PFSK-1 (cell line): ENCODE measurements at regions not wholly inside any gene's neighbourhood (a gene's known extent, or its start where the extent isn't known, plus 50 kb on each side); places are given as distances from the start of the nearest gene placed in this dataset.

Experiments
- FOXP2 ChIP-seq: optimal IDR thresholded peaks from 2 replicates; pipeline ENCODE3; 2011; ENCODE audit warnings: borderline replicate concordance, control low read depth, inconsistent platforms; ENCODE audit not compliant: insufficient read depth; ENCODE audit errors: extremely low read length, extremely low read depth
- POLR2AphosphoS5 ChIP-seq: IDR thresholded peaks from 2 replicates; pipeline ENCODE4 v1.6.1; 2012; ENCODE audit warnings: low read depth, mild to moderate bottlenecking, control low read depth, low read length, moderate library complexity
- REST ChIP-seq, 2 experiments: IDR thresholded peaks; 2 replicates each; pipeline versions ENCODE4 v1.6.1 to v1.8.0; 2011 to 2012; ENCODE audit warnings: low read depth in 2 of 2, low read length in 2 of 2, control low read depth in 1 of 2, inconsistent platforms in 1 of 2, mild to moderate bottlenecking in 1 of 2, moderate library complexity in 1 of 2; ENCODE audit not compliant: insufficient read depth in 1 of 2
- SIN3A ChIP-seq: IDR thresholded peaks from 2 replicates; pipeline ENCODE4 v1.6.1; 2012; ENCODE audit warnings: mild to moderate bottlenecking, low read length, moderate library complexity, borderline replicate concordance; ENCODE audit not compliant: insufficient read depth
- TAF1 ChIP-seq: IDR thresholded peaks from 2 replicates; pipeline ENCODE4 v1.6.1; 2012; ENCODE audit warnings: low read length, control low read depth, borderline replicate concordance; ENCODE audit not compliant: insufficient read depth

DNA sequence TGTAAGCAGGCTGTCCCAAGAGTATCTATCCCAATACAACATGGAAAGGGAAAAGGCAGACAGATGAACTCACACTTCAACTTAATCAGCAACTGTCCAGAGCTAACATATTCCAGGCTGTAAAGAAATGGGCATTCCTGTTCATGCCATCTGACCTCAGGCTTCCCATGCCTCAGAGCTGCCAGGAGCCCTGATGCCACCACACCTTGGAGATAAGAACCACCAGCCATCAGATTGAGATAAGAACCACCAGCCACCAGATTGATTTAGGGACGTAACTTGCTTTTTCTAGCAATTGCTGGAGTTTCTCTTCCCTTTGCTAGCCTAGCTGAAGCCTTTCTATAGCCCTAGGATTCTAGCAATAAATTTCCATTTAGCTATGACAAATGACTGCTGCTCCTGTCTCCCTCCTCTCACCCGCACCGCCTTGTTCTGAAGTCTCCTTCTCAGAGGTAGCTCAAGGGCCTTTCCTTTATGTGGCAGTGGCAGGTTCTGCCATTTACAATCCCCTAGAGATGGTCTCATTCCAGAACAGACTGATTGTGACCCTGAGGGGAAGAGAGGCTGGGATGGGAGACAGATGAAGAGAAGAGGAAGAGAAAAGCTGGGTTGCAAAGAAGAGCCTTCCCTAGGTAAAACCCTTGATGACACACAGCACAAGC, 88.0 kb upstream of the CTTNBP2NL start:
- no peak for TF ChIP-seq POLR2AphosphoS5
- TF ChIP-seq SIN3A, result no peak
- no peak for TF ChIP-seq REST (IDR thresholded peaks at IDR 0.05; ENCODE audit: insufficient read depth in 1 of 2, low read depth in 2 of 2, low read length in 2 of 2)
- TF ChIP-seq TAF1, result no peak
- TF ChIP-seq FOXP2, result no peak

DNA sequence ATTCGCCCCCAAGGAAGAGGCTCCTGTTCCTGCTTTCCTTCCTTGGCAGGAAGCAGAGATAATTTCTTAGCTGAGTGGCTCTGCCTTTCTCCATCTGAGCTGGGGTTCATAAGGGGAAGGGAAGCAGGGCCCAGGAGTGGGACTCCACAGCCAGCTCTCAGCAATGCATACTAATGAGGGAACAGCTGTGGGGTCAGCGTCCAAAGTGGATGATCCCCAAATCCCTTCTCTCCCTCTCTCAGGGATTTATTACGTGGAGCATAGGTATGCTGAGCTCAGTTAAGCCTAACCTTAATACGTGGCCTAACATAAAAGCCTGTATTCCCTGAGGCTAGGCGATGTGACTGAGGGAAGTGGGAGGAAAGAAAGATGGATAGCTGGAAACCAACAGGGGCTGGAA, 87.3 kb upstream of the CTTNBP2NL start:
- TF ChIP-seq REST (IDR thresholded peaks at IDR 0.05; ENCODE audit: insufficient read depth in 1 of 2, low read depth in 2 of 2, low read length in 2 of 2) (no peak), FOXP2 (no peak), SIN3A (no peak)

DNA sequence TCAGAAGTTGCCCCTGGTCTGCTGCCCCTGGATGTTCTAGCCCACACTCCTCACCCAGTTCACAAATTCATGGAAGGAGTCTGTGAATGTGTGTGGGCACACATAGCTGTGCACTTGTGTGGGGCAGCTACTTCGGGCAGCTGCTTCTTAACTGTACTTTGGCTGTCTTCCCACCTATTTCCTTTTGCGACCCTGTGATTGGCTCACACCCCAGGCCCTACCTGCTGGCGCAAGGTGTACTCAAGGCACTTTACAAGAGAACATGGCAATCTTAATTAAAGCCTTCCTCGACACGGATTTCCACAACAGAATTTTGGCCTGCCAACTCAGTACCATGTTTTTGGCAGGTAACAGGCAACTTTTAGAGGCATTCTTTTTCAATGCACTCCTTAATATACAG, 86.5 kb upstream of the CTTNBP2NL start:
- no peak for TF ChIP-seq FOXP2
- no peak for TF ChIP-seq TAF1
- TF ChIP-seq SIN3A, result no peak
- no peak for TF ChIP-seq POLR2AphosphoS5
- TF ChIP-seq REST (IDR thresholded peaks at IDR 0.05; ENCODE audit: insufficient read depth in 1 of 2, low read depth in 2 of 2, low read length in 2 of 2), result no peak

DNA sequence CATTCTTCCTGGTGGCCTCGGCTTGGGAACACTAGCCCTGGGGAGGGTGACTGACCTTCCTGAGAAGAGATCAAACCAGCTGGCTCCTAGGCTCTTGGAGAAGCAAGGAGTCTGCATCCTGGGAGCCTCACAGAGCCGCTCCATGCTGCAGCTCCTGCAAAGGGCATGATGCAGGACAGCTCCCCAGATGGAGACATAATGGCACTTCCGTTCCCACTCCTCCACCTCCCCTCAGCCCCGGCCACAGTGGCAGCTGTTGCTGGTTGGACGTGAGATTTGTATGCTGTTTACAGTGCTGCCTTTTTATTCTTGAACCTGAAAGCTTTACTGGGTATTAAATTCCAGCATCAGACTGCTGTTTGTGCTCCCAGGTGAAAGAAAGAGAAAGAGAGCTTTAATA, 83.7 kb upstream of the CTTNBP2NL start:
- TF ChIP-seq FOXP2 (no peak), SIN3A (no peak), POLR2AphosphoS5 (no peak), REST (IDR thresholded peaks at IDR 0.05; ENCODE audit: insufficient read depth in 1 of 2, low read depth in 2 of 2, low read length in 2 of 2) (peak in 1 of 2 experiments; percentile 57; a peak in 1 of 4 replicates)

- TF ChIP-seq REST (IDR thresholded peaks at IDR 0.05; ENCODE audit: insufficient read depth in 1 of 2, low read depth in 2 of 2, low read length in 2 of 2) (no peak), POLR2AphosphoS5 (no peak)
Observed at GRCh38 chr1:112312879-112313278, 83.1 kb upstream of the CTTNBP2NL start.
